NB4 (cell line): ENCODE measurements at regions not wholly inside any gene's neighbourhood (a gene's known extent, or its start where the extent isn't known, plus 50 kb on each side); places are given as distances from the start of the nearest gene placed in this dataset.

Experiments used
- DNase-seq: peaks from one replicate; pipeline ENCODE4 v3.0.0; 2010; ENCODE audit warnings: low read depth
- H3K4me3 ChIP-seq: one replicate; pipeline ENCODE4 v1.5.1; 2011; ENCODE audit warnings: mild to moderate bottlenecking, low read depth, low read length, moderate library complexity
- MYC ChIP-seq: IDR thresholded peaks from 2 replicates; pipeline ENCODE4 v1.6.1; 2011; ENCODE audit warnings: low read depth, low read length
- POLR2A ChIP-seq: IDR thresholded peaks from 2 replicates; pipeline ENCODE4 v1.6.1; 2011; ENCODE audit warnings: mild to moderate bottlenecking; ENCODE audit not compliant: insufficient read length; ENCODE audit errors: extremely low read depth
- TF ChIP-seq, protein P1 (sequence below): IDR thresholded peaks from one replicate; pipeline ENCODE4 v1.5.1; 2012; ENCODE audit warnings: low read depth, low read length
- TF ChIP-seq, protein P2 (sequence below): IDR thresholded peaks from 2 replicates; pipeline ENCODE4 v1.6.1; 2011; ENCODE audit warnings: low read depth, low read length

DNA sequence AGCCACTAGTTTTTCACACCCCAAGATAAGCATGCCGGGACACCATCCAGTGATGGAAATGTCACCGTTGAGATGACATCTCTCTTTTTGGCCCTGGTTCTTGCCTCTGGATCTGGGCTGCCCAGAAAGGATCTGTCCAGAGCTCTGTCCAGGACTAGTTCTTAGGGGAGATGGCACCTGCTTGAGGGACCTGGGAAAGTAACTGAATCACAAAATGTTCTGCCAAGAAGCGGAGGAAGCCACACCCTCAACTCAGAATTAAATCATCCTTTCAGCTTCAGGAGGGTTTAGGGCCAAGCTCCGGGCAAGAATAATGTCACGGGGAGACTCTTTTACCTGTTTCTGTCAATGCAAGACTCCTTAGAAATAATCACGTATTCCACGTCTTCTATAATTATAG is 248.6 kb downstream of the MAF start:
- H3K4me3 ChIP-seq, result no peak overlapping the region
- no peak for TF ChIP-seq POLR2A
- TF ChIP-seq, protein P1, sequence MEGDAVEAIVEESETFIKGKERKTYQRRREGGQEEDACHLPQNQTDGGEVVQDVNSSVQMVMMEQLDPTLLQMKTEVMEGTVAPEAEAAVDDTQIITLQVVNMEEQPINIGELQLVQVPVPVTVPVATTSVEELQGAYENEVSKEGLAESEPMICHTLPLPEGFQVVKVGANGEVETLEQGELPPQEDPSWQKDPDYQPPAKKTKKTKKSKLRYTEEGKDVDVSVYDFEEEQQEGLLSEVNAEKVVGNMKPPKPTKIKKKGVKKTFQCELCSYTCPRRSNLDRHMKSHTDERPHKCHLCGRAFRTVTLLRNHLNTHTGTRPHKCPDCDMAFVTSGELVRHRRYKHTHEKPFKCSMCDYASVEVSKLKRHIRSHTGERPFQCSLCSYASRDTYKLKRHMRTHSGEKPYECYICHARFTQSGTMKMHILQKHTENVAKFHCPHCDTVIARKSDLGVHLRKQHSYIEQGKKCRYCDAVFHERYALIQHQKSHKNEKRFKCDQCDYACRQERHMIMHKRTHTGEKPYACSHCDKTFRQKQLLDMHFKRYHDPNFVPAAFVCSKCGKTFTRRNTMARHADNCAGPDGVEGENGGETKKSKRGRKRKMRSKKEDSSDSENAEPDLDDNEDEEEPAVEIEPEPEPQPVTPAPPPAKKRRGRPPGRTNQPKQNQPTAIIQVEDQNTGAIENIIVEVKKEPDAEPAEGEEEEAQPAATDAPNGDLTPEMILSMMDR, result no peak
- TF ChIP-seq, protein P2, sequence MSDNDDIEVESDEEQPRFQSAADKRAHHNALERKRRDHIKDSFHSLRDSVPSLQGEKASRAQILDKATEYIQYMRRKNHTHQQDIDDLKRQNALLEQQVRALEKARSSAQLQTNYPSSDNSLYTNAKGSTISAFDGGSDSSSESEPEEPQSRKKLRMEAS, result no peak
- TF ChIP-seq MYC, result no peak
- DNase-seq, result no peak

DNA sequence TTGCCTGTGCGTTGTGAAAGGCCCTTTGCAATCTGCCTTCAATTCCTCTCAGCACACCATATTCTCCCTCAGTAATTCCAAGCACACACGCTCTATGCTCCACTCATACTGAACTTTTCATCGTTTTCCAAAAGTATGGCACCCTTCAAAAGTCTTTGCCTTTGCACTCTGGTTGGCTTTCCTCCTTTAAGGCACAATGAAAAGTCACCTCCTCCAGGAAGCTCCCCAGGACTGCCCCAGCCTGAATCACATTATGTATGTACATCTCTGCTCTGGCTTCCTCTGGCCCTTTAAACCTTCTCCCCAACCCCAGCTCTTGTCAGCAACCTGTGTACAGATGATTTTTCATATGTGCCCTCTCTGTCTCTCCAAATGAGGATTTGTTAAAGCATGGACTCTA is 250.7 kb downstream of the MAF start:
- H3K4me3 ChIP-seq, result no peak overlapping the region

DNA sequence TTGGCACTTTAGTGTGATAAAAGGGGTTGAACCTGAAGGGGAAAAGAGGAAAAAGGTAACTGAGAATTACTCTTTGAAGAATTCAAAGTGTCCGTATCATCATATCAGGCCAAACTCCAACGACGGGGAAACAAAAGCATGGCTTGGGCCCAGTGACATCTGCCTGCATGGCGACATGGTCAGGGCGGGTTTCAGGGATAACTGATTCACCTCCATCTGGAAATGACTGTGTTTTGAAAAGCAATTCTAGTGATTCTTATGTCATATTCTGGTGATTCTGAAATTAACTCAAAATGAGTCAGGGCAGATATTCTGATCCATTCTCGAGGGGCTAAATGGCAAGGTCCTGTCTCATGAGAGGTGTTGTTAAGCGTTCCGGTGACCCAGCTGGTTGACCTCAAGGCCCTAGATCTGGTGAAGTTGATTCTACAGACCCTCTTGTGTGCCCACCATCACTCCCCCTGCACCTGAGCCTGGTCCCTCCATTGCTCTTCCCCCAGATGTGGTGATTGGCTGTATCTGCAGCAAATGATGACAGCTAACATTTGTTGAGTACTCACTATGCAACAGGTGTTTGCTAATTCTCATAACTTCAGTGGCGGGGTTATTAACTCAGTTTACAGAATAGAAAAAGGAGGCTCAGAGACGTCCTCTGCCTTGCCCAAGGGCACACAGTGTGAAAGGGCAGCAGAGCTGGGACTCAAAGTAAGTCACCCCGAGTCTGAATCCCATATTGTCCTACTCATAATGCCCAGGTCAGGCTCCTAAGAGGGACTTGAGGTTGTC is 251.8 kb downstream of the MAF start:
- no peak for DNase-seq
- TF ChIP-seq, protein P2, result no peak
- TF ChIP-seq, protein P1, result no peak
- TF ChIP-seq POLR2A (no peak), MYC (no peak)
- no peak overlapping the region for H3K4me3 ChIP-seq

More for the DNA sequence above, 250.7 kb downstream of the MAF start:
- no peak for DNase-seq
- TF ChIP-seq POLR2A, result no peak
- TF ChIP-seq, protein P1, result no peak
- no peak for TF ChIP-seq MYC
- TF ChIP-seq, protein P2, result no peak

DNA sequence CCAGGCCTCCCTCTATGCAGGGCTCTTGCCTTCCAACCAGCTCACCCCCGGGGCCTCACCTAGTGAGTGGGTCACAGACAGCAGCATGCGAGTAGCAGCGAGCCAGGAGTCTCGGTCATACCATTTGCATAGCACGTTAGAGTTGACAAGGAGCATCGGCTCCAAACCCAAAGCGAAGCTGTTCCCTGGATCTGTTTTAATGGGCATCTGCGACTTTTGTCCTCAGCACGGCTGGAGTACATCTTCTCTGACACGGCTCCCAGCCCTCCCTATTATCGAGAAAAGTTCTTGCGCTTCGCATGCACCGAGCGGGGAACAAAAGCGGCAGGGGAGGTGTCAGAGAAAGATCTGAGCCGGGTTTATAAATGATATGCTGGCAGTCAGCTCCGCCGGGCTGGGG is 253.3 kb downstream of the MAF start:
- H3K4me3 ChIP-seq, result no peak overlapping the region
- DNase-seq, result no peak
- TF ChIP-seq MYC (no peak), POLR2A (no peak)
- TF ChIP-seq, protein P1, result no peak
- TF ChIP-seq, protein P2, result no peak

DNA sequence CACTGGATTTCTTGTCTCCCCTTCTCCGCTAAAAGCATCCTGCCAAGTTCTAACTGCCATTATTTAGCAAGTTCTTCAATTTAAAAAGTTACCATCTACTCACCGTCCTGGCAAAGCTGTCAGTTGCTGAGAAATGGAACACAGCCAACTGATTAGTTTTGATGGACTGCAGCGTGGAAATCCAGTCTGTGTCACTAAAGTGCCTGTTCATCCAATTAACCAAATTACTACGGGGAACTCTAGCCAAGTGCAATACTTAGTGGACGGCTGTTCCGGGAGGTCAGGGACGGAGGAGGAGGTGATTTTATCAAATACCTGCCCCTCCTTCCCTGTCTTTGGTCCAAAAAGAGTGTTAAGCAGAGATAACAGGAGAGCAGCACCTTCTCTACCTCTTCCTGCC is 260.7 kb downstream of the MAF start:
- DNase-seq, result no peak
- TF ChIP-seq MYC, result no peak
- TF ChIP-seq, protein P2, result no peak
- TF ChIP-seq, protein P1, result no peak
- TF ChIP-seq POLR2A, result no peak
- no peak overlapping the region for H3K4me3 ChIP-seq
